ENCODE measurements at regions not wholly inside any gene's neighbourhood (a gene's known extent, or its start where the extent isn't known, plus 50 kb on each side); places are given as distances from the start of the nearest gene placed in this dataset.

DNA sequence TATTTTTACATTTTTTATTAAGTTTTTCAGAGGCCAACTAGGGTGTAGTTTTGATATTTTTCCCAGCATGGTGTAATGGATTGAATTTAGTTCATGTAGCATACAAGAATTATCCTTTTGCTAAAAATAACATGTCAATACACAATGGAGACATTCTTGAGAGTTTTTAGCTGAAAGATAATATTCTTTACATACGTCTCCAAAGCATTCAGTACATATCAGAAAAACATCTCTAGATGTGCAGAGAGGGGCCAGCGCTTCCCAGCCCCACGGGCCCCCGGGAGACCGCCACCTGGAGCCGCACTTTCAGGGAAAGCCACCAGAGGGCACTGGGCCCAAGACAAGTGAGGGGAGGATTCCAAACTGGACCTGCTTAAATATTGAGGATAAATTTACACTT lies 499.4 kb downstream of the GALR1 start:
- no peak for DNase-seq (ENCODE audit: extremely low read depth, low read depth)
- TF ChIP-seq, protein P1, sequence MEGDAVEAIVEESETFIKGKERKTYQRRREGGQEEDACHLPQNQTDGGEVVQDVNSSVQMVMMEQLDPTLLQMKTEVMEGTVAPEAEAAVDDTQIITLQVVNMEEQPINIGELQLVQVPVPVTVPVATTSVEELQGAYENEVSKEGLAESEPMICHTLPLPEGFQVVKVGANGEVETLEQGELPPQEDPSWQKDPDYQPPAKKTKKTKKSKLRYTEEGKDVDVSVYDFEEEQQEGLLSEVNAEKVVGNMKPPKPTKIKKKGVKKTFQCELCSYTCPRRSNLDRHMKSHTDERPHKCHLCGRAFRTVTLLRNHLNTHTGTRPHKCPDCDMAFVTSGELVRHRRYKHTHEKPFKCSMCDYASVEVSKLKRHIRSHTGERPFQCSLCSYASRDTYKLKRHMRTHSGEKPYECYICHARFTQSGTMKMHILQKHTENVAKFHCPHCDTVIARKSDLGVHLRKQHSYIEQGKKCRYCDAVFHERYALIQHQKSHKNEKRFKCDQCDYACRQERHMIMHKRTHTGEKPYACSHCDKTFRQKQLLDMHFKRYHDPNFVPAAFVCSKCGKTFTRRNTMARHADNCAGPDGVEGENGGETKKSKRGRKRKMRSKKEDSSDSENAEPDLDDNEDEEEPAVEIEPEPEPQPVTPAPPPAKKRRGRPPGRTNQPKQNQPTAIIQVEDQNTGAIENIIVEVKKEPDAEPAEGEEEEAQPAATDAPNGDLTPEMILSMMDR (IDR thresholded peaks at IDR 0.05; ENCODE audit: low read depth, low read length), result no peak

DNA sequence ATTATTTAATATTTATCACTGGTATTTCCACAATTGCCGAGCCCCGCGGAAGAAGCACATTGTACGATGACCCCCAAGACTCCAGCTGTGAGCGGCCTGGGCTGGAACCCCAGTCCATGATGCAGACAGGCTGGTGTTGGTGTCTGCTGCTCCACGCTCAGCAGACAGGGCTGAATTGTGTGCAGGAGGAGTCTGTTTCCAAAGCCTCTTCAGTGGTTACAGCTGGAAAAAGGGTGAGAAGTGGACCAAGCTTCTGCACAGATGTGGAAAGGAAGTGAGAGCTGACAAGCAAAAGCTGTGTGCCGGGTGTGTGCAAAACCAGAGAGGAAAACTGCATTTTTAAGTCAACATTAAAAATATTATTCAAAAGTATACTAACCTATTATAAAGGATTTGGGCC lies 500.4 kb downstream of the GALR1 start:
- DNase-seq (ENCODE audit: extremely low read depth, low read depth), result no peak
- TF ChIP-seq, protein P1 (IDR thresholded peaks at IDR 0.05; ENCODE audit: low read depth, low read length), result no peak

DNA sequence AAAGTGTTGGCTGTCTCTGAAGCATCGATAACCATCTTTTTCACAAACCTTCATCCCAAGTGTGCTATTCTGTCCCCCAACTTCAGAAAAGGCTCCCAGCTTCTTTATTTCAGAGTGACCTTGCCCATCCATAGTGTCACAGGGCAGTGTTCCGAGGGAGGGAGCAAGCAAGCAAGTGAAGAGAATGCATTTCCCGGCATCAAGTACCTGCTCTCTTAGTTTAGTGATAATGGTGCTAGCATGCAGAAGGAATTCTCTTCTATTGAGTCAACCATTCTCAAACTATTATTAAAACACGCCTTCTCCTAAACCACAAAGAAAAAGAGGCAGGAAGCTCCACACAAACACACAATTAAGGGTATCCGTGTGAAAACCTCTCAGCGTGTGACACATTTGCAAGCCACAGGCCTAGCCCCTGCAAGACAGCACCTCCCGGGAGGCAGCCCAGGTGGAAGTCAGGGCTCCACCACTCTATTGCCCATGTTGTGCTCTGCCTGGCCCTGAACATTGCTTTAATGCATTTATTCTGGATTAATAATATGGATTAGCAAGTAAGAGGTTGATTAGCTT lies 504.9 kb downstream of the GALR1 start:
- TF ChIP-seq, protein P1 (IDR thresholded peaks at IDR 0.05; ENCODE audit: low read depth, low read length), result no peak
- no peak for DNase-seq (ENCODE audit: extremely low read depth, low read depth)

DNA sequence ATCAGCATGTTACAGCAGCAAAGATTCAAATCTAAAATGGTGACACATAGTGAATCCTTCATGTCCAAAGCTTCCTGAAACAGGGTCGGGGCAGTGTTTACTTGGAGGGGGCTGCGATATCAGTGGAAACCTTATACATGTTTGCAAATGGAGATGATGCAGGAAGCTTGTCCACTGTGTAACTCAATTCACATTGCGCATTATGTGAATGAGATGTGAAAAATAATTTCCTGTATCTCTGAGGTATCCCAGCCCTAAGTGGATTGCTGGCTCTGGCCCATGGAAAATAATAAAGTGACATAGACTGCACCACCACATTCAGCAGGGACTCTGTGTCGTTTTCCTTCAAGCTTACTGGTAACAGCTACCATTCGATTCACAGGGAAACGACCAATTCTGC lies 505.5 kb downstream of the GALR1 start:
- TF ChIP-seq, protein P1 (IDR thresholded peaks at IDR 0.05; ENCODE audit: low read depth, low read length), result no peak
- DNase-seq (ENCODE audit: extremely low read depth, low read depth), result no peak

DNA sequence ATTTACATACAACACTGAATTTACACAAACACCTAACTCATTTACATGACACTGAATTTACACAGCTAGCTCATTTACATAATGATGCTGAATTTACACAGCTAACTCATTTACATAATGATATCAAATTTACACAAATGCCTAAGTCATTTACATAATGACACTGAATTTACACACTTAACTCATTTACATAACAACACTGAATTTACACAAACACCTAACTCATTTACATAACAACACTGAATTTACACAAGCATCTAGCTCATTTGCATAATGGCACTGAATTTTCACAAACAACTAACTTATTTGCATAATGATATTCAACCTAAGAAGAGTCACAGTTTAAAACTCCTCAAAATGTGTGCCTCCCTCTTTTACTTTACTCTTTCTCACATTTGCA lies 511.7 kb downstream of the GALR1 start:
- DNase-seq (ENCODE audit: extremely low read depth, low read depth), result no peak
- TF ChIP-seq, protein P1 (IDR thresholded peaks at IDR 0.05; ENCODE audit: low read depth, low read length), result no peak

DNA sequence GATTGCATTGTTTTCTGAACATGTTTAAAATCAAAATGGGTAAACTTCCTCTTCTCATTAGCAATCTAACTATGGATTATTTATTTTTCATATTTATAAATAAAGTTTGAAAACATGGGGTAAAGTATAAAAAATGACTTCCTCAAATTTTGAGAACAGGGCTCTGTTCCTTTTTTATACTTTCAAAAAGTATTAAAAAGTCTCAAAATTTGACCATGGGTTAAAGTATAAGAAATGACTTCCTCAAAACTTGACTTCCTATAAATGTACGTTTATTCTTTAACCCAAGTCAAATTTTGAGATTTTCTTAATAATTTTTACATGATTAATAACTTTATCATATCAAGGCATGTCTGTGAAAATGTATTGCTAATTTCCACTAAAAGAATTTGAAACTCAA lies 512.4 kb downstream of the GALR1 start:
- DNase-seq (ENCODE audit: extremely low read depth, low read depth), result no peak
- TF ChIP-seq, protein P1 (IDR thresholded peaks at IDR 0.05; ENCODE audit: low read depth, low read length), result no peak

DNA sequence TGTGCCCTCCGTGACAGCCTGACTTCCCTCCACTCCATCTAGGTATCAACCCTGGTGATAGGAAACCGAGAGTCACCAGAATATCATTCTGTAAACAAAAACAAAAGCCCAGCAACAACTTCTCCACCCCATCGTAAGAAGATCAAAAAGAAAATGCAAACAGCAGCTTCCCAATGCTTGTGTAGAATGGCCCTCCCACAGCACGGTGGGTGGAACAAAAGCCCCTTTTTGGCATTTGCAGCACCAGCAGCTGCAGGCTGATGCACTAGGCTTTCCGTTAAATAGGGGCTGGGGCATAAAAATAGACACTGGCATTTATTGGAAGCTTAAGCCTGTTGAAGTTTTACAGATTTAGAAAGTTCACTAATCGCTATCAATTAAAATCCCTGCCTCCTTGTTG lies 513.0 kb downstream of the GALR1 start:
- TF ChIP-seq, protein P1 (IDR thresholded peaks at IDR 0.05; ENCODE audit: low read depth, low read length), result no peak
- DNase-seq (ENCODE audit: extremely low read depth, low read depth), result no peak

Measured in AG09319 (cell line).